HG03196 (cell line): ENCODE measurements at regions not wholly inside any gene's neighbourhood (a gene's known extent, or its start where the extent isn't known, plus 50 kb on each side); places are given as distances from the start of the nearest gene placed in this dataset.
"Not testable (repeated sequence)": the region's sequence is repeated elsewhere in the genome, so short reads cannot be mapped to it uniquely, and the experiment has no call there.

Source experiments
- ATAC-seq: cut with Tn5 transposase; IDR thresholded peaks from one replicate; pipeline ENCODE4 v1.9.1; 2021; ENCODE audit not compliant: unreplicated experiment

DNA sequence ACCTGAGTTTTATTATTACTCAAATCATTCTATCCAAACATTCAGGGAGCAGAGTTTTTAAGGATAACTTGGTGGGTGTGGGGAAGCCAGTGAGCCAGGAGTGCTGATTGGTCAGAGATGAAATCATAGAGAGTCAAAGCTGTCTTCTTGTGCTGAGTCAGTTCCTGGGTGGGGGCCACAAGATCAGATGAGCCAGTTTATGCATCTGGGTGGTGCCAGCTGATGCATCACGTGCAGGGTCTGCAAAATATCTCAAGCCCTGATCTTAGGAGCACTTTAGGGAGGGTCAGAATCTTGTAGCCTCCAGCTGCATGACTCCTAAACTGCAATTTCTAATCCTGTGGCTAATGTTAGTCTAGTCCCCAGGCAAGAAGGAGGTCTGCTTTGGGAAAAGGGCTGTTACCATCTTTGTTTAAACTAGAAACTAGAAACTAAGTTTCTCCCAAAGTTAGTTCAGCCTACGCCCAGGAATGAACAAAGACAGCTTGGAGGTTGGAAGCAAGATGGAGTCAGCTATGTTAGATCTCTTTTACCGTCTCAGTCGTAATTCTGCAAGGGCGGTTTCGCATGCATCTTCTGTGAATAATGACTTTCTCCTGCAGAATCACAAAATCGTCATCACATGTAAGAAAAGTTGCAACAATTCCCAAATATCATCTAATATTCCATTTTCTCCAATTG lies 97.5 kb downstream of the ZNF664 start:
- ATAC-seq = not testable (repeated sequence)

DNA sequence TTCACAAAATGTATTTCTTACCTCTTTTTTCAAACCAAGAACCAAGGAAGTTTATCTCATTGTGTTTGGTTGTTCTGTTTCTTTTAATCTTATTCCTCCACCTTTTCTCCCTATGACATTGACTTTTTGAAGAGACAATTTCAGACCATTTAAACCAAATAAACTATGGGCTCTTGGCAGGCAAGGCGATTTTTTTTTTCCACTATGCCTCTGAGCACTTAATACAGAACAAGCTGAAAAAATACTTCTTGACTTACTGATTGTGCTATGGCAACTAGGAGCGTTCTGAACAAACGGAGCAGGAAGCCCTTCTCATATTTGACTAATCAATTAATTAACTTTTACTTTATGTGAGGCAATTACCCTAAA lies 98.0 kb downstream of the ZNF664 start:
- ATAC-seq = no peak

GRCh38 chr12:124073356-124074035 lies 100.5 kb downstream of the ZNF664 start:
- no peak for ATAC-seq

GRCh38 chr12:124075841-124076240 lies 102.8 kb downstream of the ZNF664 start:
- ATAC-seq = no peak

GRCh38 chr12:124077701-124078100 lies 104.7 kb downstream of the ZNF664 start:
- no peak for ATAC-seq

DNA sequence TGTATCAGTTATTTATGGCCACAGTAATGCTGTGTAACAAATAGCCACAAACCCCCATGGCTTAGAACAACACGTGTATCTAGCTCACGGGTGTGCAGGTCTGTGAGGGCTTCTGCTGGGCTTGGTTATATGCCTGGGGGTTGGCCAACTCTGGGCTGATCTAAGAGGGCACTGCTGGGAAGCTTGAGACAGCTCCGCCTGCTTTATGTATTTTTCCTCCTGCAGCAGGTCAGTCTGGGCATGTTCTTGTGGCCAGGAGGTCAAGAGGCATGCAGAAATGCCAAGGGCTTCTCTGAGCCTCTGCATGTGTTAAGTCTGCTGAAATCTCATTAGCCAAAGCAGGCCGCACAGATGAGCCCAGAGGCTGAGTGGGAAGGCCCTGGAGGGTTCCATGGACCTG lies 105.8 kb downstream of the ZNF664 start:
- ATAC-seq = no peak

DNA sequence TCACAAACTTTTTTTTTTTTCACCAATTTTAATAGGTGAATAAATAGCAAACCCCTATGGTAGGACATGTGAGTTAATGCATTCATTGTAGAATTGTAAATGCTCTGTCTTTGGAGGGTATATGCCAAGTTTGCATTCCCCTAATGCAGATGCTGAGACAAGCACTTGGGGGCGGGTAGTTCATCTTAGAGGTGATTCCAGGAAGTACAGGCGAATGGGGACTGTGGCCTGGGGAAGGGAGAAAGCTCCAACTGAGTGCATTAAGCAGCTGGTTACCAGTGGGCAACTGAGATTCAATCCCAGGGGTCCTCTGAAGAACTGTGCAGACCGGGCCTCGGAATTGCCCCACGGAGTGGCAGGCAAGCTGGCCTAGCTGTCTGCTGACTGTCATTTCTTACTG lies 107.6 kb downstream of the ZNF664 start:
- ATAC-seq = no peak

GRCh38 chr12:124082012-124082411 lies 109.0 kb downstream of the ZNF664 start:
- no peak for ATAC-seq

DNA sequence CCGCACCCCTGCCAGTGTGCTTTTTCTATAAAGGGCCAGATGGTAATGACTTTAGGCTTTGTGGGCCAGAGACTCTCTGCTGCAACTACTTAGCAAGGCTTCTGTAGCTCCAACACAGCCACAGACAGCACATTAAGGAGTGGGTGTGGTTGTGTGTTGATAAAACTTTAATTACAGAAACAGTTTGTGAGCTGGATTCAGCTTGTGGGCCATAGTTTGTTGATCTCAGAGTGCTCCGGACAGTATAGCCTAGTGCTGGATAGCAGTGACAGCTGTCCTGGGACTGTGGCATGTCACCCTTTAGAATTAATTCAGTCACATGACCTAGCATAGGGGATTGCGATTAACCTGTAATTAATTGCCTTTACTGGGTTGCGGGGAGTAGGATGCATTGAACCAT lies 109.7 kb downstream of the ZNF664 start:
- ATAC-seq = no peak

DNA sequence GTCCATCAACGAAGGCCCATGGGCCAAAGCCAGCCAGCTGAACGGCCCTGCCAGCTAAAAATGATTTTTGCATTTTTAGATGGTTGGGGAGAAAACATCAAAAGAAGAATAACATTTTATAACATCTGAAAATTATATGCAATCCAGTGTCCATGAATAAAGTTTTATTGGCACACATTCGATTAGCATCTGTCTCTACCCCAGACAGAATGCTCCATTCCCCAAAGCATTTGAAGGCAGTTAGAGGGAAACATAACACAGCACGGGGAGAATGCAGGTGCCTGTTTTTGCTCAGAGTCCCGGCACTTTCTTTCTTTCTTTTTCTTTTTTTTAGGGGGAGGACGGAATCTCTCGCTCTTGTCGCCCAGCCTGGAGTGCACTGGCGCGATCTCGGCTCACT lies 110.7 kb downstream of the ZNF664 start:
- ATAC-seq = no peak

DNA sequence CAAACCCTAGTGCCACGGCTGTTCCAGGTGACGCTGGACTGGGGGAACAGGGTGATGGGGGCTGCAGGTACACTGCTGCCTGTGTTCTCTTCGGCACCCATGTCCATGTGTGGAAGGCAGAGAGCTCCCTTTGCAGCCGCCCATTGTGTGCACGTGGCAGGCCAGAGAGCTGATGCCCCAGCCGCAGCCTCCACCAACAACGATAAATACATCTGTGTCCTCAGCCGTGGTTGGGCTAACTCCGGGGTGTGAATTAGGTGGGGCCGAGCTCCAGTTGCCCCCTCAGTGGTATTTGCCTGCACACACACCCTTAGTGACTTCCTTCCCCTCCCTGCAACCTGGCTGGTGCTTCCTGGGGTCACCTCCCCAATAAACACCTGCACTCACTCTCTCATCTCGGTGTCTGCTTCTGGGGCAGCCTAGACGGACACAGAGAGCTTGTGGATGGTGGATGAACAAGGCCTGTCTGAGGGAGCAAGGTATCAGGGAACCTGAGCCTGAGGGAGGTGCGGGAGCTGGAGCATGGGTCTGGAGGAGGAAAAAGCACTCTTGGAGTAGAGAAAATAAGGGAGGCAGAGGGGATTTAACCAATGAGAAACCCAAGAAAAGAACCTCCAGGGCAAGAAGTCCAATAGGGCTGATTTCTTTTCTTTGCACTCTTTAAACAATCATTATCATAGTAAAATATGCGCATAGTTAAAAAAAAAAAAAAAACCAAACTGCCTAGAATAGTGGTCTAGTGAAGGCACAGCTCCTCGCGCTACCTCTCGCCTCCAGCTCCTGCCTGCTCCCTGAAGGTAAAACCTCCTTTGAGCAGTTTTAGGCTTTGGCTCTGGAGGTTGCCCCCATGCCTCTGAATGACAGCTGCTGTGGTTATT lies 112.6 kb downstream of the ZNF664 start:
- ATAC-seq = no peak

GRCh38 chr12:124086299-124086898 lies 113.4 kb downstream of the ZNF664 start:
- no peak for ATAC-seq

DNA sequence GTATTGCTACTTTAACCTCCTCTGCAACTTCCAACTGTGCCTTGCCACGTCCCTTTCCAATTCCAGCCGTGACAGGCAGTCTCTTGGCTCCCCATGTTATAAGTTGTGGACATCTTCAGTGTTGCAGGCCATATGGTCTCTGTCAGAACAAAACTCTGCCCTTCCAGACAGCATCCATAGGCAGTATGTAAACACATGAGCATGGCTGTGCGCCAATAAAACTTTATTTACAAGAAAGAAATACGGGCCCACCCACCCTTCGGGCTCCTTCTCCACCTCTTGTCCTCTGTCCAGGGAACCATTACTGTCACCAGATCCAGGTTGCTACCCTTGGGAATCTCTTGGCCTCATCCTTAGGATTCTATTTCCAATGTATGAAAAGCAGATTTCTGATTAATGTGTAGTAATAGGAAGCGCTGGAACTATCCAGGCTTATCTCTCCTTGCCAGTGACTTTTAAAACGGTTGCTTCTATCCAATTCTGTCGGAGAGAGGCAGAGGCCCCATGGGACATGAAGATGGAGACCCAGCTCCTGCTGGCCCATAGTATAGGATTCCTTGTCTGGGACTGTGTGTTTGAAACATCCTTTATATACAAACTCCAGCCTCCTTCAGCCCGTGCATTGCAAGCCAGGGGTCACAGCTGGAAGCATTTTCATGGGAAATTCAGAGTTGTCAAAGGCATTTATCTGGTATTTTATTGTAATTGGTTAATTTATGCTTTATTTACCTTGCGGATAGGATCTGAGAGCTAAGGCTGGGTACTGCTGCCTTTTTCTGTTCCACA lies 114.4 kb downstream of the ZNF664 start:
- ATAC-seq = no peak

DNA sequence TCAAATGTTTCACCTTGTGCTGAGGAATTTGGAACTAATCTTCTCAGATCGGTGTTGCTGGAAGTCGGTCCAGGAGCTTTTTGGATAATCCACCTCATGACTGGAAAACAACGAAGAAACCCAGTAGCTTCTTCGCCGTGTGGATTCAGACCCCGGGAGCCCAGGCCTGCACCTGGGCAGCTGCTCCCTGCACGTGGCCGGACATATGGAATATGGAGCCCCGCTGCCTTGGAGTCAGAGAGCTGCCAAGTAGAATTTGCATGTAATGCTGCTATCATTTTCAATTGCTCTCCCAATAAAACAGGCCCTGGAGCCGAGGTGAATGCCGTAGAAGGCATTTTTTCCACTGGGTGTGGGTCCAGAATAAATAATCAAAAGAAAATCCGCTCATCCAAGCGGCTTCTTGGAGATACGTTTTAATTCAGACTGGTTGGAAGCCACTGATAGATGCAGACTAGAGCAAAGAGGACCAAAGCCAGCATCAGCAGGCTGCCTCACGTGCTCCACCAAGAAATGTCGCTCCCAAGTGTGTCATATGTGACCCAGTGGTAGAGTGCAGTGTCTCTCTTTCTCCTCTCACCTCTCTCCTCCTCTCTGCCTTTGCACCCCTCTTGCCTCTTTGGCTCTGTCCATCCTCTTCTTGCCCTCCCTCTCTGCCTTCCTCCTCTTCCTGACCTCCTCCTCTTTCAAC lies 115.3 kb downstream of the ZNF664 start:
- ATAC-seq = no peak

DNA sequence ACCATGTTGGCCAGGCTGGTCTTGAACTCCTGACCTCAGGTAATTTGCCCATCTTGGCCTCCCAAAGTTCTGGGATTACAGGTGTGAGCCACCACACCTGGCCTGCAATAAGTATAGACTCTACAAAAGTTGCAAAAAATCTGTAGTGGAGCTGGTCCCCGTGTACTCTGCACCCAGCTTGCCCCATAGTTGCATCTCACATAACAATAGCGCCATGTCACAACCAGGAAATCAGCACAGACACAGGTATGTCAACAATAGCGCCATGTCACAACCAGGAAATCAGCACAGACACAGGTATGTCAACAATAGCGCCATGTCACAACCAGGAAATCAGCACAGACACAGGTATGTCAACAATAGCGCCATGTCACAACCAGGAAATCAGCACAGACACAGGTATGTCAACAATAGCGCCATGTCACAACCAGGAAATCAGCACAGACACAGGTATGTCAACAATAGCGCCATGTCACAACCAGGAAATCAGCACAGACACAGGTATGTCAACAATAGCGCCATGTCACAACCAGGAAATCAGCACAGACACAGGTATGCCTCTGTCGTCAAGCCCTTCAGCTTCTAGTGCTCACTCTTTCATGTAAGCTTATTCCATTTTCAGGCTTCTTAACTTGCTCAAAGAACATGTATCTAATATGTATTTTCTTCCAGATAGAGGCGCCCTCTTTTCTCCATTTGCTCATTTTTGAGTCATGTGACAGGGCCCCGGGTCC lies 116.3 kb downstream of the ZNF664 start:
- ATAC-seq = not testable (repeated sequence)

DNA sequence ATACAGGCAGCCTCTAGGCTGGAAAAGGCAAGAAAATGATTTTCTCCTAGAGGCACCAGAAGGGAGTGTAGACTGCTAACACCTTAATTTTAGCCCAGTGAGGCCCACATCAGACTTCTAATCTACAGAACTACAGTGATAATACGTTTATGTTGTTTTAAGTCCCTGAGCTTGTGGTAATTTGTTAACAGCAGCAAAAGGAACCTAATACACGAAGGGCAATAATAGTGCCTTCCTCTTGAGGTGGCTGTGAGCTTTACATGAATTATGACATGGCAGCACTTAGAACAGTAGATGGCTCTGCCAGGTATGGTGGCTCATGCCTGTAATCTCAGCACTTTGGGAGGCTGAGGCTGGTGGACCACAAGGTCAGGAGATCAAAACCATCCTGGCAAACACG lies 118.8 kb downstream of the ZNF664 start:
- ATAC-seq = no peak

DNA sequence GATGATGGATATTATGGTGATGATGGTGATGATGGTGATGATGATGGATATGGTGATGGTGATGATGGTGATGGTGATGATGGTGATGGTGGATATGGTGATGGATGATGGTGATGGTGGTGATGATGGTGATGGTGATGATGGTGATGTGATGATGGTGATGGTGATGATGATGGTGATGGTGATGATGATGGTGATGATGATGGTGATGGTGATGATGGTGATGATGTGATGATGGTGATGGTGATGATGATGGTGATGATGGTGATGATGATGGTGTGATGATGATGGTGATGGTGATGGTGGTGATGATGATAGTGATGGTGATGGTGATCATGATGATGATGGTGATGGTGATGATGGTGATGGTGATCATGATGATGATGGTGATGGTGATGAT lies 119.5 kb downstream of the ZNF664 start:
- ATAC-seq = not testable (repeated sequence)

DNA sequence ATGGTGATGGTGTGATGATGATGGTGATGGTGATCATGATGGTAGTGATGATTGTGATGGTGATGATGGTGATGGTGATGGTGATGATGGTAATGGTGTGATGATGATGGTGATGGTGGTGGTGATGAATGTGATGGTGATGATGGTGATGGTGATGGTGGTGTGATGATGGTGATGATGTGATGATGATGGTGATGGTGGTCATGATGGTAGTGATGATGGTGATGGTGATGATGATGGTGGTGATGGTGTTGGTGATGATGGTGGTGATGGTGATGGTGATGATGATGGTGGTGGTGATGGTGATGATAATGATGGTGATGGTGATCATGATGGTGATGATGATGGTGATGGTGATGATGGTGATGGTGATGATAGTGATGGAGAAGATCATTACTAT lies 120.3 kb downstream of the ZNF664 start:
- ATAC-seq = no peak

- no peak for ATAC-seq
Measured at GRCh38 chr12:124094188-124094587, 121.2 kb downstream of the ZNF664 start.
